Fibroblast of the aortic adventitia (primary cell): ENCODE measurements at regions not wholly inside any gene's neighbourhood (a gene's known extent, or its start where the extent isn't known, plus 50 kb on each side); places are given as distances from the start of the nearest gene placed in this dataset.

Experiments used
- DNase-seq: peaks from one replicate; pipeline ENCODE4 v3.0.0-alpha.2; 2010; ENCODE audit warnings: low read depth
- H3K4me3 ChIP-seq: 2 replicates; pipeline ENCODE4 v1.5.1; 2011; ENCODE audit warnings: low read depth, mild to moderate bottlenecking, control low read depth, low read length, moderate library complexity
- CTCF ChIP-seq: IDR thresholded peaks from 2 replicates; pipeline ENCODE4 v1.5.1; 2011; ENCODE audit warnings: mild to moderate bottlenecking, low read length, control low read depth, inconsistent platforms; ENCODE audit not compliant: insufficient read depth

GRCh38 chr5:135114759-135115158 lies 80.7 kb upstream of the PITX1 start:
- no peak for TF ChIP-seq CTCF
- no peak overlapping the region for H3K4me3 ChIP-seq
- no peak for DNase-seq

GRCh38 chr5:135112008-135112725 lies 78.1 kb upstream of the PITX1 start:
- H3K4me3 ChIP-seq = no peak overlapping the region
- DNase-seq = no peak
- no peak for TF ChIP-seq CTCF

DNA sequence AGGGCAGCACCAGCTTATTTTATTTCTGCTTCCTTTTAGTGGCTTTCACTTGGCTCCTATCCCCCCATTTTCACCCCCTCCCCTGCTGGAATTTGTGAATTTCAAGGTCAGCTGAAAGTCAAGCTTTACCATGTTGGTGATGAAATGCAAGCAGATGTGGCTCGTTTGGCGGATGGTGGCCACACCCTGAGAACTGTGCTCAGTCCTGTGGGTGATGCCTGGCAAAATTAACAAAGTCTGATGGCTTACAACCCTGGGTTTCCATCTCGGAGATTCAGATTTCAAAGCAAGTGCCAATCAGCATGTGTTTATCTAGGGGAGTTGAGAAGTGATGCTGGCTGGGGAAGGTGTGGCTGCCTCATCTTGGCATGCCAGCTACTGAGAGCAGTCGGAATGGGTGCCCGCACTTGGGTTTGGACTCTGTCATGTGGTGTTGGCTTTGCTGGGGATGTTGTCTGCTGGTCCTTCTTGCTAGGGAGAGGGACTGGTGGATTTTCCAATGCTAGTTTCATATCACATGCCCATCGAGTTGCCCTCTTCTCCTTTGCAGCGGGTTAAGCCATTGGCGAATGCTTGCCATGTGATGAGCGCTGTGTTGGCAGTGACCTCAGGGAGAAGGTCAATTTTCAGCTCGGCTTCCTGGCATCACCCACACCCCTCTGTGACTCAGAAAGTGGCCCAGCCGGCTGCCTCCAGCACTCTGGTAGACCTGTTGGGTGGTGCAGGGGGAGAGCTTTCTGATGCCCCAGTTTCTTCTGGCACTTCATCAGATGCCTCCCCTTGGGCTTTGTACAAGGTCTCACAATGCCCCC lies 77.0 kb upstream of the PITX1 start:
- DNase-seq = no peak
- no peak overlapping the region for H3K4me3 ChIP-seq
- TF ChIP-seq CTCF = no peak

GRCh38 chr5:135108992-135109391 lies 75.0 kb upstream of the PITX1 start:
- no peak for TF ChIP-seq CTCF
- no peak for DNase-seq
- H3K4me3 ChIP-seq = no peak overlapping the region

DNA sequence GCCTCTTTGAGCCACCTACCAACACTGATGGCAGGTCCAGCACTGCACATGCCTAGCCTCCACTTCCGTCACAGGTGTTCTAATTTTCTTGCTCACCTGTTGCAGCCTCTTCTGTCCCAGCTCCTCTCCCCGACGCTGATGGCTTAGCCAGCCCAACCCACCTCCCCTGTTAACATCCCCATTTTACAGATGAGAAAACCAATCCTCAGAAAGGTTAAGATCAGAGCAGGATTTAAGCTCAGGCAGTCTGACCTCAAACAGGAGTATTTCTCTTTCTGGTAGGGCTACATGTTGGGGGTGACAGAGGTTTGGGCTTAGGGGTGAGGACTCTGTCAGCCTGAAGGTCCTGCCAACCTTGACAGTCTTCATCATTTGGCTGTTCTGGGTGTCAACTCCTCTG lies 74.5 kb upstream of the PITX1 start:
- TF ChIP-seq CTCF = no peak
- H3K4me3 ChIP-seq = no peak overlapping the region
- no peak for DNase-seq

DNA sequence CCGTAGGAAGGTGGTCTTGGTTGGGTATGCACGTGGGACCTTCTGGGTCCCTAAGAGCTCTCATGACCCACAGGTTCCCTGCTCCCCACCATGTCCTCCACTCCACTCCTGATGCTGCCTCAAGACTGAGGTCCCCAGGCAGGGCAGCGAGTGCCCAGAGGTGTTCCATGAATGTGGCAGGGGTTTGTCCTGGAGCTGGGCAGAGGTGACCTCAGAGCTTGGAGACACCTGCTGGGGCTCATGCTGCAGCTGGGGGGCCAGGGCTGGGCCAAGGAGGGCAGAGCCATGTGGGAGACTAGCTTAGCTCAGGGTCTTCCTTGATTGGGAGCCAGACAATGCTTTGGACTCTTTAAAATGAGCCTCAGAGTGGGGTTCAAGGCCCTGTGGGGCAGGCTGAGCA lies 74.0 kb upstream of the PITX1 start:
- no peak for DNase-seq
- H3K4me3 ChIP-seq = no peak overlapping the region
- no peak for TF ChIP-seq CTCF
